Astrocyte (in vitro differentiated cells and primary cell): ENCODE measurements at regions not wholly inside any gene's neighbourhood (a gene's known extent, or its start where the extent isn't known, plus 50 kb on each side); places are given as distances from the start of the nearest gene placed in this dataset.

Experiments
- CTCF ChIP-seq: IDR thresholded peaks from 2 replicates; pipeline ENCODE4 v1.5.1; 2011; ENCODE audit warnings: low read depth, mild to moderate bottlenecking, inconsistent platforms, low read length, moderate library complexity; ENCODE audit not compliant: insufficient read depth
- EZH2 ChIP-seq: IDR thresholded peaks from 2 replicates; pipeline ENCODE4 v1.6.1; 2012; ENCODE audit warnings: mild to moderate bottlenecking, low read length, inconsistent platforms; ENCODE audit not compliant: insufficient read depth

DNA sequence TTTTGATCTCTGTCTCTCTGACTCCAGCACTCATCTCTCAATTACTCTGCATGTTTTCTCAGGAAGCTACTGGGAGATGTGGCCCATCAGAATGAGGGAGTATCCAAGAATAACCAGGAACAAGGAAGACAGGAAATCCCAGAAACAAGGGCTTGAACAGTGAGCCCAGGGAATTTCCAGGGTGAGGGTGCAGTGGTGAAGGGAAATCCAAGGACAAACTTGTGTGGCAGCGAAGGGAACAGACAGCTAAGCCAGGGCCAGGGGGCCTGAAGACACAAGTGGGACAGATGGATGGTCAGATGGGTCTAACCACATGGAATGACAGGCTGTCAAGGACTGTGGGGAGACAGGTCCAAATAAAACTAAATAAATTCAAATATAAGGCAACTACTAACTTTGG lies 121.8 kb upstream of the ERRFI1 start:
- no peak for TF ChIP-seq CTCF
- no peak for TF ChIP-seq EZH2
